ENCODE measurements at regions not wholly inside any gene's neighbourhood (a gene's known extent, or its start where the extent isn't known, plus 50 kb on each side); places are given as distances from the start of the nearest gene placed in this dataset.
"Not testable (repeated sequence)": the region's sequence is repeated elsewhere in the genome, so short reads cannot be mapped to it uniquely, and the experiment has no call there.

DNA sequence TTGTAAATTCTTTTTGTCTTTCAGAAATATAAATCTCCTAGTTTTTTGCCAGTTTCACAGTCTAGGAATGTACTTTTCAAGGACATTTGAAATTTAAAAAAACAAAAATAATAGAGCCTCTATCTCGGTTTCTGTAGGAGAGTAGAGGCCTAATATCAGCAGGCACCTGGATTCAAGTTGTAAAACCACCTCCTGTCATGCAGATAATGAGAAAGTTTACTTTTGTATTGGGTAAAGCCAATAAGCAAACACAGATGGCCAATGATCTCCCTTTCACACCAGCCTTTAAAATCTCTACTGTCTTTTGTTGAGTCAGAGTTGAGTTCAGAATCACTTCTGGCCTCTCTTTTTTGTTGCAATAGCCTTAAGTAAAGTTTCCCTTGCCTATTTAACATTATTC, 1499.9 kb downstream of the PCDH18 start:
- DNase-seq: no peak

DNA sequence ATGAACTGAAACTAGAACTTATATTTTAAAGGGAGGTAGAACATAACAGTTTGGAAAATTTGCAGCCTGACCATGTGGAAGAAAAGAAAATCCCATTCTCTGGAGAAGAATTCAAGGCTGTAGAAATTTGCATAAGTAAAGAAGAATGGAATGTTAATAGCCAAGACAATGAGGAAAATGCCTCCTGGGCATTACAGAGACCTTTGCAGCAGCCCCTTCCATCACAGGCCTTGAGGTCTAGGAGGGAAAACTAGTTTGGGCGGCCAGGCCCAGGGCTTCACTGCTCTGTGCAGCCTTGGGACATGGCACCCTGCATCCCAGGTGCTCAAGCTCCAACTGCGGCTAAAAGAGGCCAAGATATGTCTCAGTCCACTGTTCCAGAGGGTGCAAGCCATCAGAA, 1506.8 kb downstream of the PCDH18 start:
- no peak for DNase-seq

DNA sequence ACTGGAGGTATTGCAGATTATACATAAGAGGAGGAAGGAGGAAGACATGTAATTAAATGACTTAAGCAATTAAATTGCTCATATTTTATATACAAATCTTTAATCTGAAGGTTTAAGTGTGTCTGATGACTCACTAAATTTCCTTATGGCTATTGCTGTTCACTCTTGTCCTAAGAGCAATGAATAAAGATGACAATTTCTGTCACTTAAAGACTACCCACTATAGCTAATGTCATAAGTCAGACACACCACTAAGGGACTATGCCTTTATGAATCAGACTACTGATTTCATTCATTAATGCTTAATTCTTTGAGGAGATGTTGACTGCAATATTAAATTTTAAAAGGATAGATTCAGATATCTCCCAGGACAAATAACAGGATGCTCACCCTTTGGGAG, 1514.7 kb downstream of the PCDH18 start:
- no peak for DNase-seq

DNA sequence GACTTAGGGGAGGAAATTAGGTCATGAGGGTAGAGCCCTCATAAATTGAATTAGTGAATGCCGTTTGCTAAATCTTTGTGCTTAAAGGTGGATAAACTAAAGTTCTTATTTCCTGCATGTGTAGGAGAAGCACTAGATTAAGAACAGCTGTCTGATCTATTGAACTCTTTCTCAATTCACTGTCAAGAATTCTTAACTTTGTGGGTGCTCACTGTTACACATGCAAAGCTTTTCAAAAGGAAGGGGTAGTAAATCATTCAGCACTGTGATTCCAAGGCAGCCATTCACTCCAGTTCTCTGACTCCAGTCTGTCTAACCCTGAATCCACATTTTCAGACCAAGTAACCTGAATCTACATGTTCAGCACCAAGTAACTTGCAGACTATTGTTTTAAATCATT, 1520.1 kb downstream of the PCDH18 start:
- DNase-seq: no peak

DNA sequence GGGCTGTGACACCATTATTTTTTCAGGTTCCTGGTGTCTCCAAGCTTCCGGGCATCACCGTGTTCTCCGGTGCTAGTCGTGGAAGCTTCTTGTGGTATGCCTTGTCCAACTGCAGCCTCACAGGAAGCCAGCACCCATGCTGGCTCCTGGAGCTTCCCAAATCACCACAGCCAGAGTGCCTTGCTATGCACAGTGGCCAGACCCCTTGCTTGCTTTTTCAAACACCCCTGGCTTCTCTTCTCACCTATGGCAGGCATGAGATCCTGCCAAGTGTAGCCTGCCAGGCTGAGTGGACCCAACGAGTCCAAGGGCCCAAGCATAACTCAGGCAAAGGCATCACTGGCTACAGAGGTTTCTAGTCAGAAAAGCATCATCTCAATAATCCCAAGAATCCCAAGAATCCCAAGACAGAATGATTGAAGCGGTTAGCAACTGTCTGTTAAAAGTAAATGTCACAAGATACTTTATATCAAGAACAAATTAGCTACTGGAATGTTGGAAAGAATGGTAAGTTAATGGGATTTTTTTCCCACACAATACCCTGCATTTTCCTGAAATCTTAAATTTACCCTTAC, 1522.9 kb downstream of the PCDH18 start:
- no peak for DNase-seq

DNA sequence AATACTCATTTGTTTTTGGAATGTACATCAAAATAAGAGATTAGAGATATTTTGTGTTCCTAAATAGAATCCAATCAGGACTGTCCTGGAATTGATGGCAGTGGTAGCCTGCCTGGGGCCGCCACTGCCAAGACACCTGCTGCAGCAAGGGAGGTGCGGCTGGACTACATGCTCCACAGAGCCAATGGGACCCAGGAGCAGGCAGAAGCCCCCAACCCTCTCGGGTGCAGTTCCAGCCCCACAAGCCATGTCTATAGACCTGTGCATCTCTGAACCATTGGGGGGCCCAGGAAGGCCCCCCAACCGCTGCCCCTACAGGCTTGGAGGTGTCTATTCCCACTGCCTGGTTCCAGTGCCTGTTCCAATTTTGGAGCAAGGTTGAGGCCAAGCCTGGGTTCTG, 1524.3 kb downstream of the PCDH18 start:
- no peak for DNase-seq

DNA sequence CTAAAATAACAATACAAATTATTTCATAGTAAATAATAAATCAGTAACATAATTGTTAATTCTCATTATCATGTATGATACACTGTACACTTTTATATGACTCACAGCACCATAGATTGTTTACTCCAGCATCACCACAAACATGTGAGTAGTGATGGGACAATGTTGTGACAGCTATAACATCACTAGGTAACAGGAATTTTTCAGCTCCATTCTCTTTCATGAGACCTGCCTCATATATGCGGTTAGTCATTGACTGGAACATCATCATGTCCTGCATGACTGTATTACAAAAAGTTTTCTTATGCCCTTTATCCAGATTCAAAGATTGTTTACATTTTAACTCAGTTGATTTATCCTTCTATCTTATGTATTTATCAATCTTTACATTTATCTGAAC, 1530.0 kb downstream of the PCDH18 start:
- DNase-seq: no peak

DNA sequence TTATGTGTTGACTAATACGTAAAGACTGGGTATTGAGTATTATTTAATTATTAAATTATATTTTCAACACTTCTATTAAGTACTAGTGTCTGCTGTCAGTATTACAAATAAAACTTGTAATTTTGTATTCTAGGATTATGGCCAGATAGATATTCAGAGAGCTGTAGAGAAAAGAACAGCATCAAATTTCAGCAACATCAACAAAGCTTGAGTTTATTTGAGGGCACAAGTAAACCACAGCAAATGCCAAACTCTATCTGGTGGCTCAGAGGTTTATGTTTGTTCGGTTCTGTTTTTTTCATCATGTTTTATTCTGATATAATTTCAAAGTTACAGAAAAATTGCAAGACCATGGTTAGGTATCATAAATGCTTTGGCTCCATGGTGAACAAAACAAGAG, 1530.5 kb downstream of the PCDH18 start:
- DNase-seq: no peak

DNA sequence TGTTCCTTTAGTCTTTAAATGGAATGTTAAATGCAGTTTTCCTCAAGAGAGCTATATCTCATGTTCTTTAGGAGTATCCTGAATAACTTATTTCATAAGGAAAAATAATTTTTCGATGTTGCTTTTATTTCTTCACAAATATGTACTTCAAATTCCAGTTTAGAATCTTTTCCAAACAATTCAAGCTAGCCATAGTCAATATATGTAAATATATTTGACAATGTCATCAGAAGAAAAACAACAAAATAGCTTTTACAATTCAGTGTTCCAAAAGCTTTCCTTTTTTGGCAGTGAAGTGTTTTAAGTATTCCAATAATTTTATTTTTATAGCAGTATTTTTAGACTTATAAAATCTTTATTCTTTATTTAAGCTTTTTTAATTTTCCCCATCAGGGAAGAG, 1532.0 kb downstream of the PCDH18 start:
- DNase-seq: no peak

DNA sequence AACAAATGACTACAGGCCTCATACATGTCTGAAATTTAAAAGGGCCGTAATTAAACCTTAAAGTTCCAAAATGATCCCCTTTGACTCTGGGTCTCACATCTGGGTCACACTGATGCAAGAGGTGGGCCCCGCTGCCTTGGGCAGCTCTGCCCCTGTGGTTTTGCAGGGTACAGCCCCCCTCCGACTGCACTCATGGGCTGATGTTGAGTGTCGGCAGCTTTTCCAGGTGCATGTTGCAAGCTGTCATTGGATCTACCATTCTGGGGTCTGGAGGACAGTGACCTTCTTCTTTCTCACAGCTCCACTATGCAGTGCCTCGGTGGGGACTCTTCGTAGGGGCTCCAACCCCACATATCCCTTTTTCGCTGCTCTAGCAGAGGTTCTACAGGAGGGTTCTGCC, 1537.9 kb downstream of the PCDH18 start:
- no peak for DNase-seq

DNA sequence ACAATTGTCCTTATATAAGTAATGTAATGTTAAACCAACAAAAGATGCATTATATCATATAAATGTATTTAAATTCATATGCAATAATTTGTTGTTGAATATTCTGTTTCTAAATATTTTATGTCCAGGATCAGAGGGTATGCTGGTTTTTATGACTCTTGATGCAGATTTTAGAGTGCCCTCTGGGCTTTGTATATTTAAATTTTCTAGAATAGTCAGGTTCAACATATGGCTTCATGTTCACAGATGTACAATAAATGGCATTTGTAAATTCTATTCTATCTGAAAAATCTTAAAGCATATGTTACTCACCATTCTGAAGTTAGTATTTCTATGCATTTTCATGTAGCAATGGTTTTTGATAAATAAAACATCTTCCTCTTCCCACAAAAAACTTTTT, 1555.4 kb downstream of the PCDH18 start:
- no peak for DNase-seq

DNA sequence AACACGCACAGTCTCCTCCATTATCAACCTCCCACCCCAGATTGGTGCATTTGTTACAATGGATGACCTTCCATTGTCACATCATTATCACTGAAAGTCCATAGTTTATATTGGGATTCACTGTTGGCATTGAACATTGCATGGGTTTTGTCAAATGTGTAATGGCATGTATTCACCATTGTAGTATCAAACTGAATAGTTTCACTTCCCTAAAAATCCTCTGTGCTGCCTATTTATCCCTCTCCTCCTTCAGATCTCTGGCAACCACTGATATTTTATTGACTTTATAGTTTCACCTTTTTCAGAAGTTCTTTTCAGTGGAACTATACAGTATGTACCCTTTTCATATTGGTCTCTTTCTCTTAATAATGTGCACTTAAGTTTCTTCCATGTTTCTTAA, 1565.4 kb downstream of the PCDH18 start:
- DNase-seq: no peak

DNA sequence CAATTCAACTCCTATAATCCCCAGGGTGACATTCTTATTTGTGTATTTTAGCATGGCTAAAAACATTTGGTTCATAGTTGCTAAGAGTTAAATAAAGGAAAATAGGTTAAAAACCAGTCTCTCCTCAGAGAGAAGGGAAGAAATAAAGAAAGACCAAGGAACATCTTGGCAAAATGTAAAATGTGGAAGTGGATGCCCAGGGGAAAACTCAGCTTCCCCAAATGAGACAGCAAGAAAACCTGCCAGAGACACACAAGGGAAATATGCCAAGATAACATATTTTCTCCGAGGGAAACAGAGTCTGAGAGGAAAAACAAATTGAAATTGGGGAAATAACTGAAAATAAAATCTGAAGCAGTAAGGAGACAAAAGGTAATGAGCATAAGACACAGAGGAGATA, 1569.3 kb downstream of the PCDH18 start:
- no peak for DNase-seq

DNA sequence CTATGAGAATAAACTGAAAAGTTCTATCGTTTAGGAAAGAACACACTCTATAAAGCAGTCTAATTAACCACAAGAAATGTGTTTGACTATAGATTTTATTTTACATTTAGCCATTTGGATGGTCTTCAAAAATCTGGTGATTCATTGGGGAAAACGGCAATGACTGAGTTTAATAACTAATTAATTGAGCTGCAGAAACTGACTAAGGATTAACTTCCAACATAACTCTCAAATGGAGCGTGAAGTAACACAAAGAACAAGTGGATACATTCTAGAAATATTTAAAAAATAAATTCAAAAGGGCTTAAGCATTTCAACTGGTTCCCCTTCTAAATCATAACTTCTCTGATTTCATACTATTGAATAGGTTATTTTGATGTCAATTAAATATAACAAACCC, 1582.4 kb downstream of the PCDH18 start:
- no peak for DNase-seq

DNA sequence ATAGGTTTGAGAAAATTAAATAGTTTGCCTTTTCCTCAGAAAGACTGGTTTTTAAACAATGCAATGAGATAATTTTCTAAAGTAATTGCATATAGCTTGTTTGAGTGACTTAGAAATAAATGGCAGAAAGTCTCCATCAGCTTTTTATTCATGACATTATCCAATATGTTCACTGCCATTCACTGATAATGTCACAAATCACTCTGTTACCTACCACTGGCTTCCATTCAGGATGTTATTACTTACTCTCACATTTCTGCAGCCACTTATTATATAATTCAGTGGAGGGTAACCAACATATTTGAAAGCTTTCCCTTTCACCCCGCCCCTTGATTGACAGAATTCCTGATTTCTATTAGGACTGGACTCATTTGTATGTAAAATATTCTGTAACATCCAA, 1583.5 kb downstream of the PCDH18 start:
- no peak for DNase-seq

DNA sequence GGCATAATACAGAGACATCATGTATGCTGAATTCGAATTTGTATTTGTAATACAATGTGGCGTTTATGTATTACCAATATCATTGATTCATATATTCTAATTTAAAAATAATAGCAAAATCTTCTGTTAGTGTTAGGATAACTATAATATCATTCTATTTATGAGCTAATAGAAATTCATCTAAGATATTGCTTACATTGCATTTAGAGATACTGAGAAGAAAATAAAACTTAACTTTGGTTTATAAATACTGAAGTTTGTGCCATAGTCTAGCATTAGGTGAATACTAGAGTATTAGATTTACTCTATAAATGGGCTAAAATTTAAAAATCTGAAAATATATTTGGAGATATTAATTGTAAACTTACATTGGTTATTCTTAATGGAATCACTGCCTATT, 1590.6 kb downstream of the PCDH18 start:
- DNase-seq: no peak

DNA sequence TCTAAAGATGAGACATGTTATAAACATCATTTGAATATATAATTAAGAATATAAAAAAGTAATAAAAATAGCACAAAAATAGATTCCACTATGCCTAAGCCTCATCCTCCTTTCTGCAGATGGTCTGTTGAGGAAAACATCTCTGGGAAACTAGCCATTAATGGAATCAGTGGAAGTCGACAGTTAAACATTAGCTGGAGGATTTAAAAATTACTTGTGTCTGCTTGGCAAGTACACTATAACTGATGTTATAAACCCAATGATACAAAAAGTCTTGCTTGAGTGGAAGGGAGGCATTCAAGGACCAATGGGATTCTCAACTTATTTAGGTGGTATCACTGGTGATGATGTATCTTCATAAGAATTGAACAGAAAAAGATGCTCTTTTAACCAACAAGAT, 1598.3 kb downstream of the PCDH18 start:
- DNase-seq: no peak

DNA sequence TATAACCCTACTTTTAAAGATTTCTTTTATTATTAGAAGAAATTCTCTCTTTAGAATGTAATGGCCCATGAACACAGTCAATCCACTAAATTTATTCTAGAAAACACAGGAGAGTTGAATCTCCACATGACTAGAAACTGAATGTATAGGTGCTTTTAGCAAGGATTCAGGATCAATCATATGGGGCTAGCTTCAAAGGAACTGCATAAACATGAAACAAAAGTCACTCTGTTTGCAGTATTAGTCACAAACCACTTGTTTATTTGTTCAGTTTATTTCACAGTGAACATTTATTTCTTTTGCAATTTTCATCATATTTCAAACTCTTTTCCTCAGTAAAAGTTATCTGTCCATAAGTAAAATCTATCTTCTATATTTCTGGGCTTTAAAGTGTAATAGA, 1604.6 kb downstream of the PCDH18 start:
- DNase-seq: no peak

DNA sequence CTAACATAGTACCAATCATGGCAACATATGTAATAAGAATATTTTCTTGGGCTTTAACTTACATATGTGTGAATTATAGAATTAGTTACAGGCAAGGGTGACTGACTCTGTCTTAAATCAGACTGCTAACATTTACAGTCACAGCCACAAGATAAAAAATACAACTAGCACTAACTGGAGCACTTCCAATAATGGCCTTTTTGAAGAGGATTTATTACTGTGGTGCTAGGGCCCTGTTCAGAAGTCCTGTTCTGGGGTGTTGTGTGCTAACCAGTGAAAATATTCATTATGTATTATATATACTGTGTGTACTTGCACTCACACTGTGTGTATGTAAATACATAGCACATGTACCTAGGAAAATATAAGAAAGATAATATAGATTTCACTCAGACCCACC, 1611.2 kb downstream of the PCDH18 start:
- no peak for DNase-seq

DNA sequence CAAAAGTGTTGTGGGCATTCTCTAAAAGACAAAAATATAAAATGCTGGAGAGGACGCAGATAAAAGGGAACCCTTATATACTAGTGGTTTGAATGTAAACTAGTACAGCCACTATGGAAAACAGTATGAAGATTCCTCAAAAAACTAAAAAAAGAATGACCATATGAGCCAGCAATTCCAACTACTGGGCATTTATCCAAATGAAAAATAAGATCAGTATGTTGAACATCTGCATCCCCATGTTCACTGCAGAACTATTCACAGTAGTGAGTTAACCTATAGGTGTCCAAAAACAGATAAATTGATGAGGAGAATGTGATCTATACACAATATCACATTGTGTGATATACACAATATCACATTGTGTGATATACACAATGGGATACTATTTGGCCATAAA, 1615.3 kb downstream of the PCDH18 start:
- no peak for DNase-seq

DNA sequence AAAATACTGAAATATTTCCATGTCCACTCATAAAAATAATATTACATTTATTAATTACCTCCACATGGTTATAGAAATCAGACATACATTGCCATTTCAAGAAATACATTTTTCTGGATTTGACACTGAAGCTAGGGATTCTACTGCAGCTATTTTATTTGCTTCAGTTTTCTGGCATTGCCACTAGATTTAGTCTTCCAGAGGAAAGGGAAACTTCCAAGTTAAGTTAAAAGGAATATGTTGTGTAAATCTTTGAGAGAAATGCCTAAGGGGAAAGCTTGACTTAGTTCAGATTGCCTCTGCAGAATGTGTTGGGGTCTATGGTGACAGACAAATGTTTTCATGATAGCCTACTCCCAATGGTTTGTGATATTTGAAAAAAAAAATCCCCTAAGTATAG, 1631.3 kb downstream of the PCDH18 start:
- no peak for DNase-seq

DNA sequence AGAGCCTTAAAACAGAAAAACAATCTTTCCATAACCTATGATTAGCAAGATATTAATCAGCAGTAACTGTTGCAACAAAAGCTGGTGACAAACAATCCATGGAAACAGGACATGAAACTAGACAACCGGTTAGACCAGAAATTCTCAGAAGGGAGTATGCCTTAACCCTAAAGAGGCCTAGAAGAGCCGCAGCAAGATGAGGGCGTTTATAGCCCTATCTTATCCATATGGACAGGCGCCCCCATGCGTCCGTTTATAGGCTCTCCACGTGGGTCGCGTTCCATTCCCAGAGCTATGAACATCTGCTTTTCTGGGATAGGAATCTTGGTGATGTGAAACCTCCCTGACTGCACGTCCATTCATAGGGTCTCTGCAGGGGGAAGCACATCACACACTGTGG, 1662.7 kb upstream of the PABPC4L start:
- not testable (repeated sequence) for DNase-seq

DNA sequence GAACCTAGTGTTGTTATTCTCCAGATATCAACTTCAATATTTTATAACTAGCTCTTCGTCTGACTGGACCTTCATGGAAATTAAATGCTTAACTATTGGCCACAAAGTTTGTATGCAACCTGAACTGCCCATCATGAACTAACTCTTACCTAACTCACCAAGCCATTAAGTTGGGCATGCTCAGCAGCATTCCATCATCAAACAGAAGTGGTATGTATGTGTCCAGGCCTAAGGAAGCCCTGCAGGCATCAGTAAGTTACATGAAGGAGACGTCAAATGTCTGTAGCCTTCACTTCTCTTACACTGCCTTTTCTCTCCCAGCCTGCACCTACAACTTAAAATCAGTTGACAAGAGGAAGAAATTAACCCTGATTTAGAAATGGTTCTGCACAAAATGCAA, 1639.2 kb upstream of the PABPC4L start:
- no peak for DNase-seq

DNA sequence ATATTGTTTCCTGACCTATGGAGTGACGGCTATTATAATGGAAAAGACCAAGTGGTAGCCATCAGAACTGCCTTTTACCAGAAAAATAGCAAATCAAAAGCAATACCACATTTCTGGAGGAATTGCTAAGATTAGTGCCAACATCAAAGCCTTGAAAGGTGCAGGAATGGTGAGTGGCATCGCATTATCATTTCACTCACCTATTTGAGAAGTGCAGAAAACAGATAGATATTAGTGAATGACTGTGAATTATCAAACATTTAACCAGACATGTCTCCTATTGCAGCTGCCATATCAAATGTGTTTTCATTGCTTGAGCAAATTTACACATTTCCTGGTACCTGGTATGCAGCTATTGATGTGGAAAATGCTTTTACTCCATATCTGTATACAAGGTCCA, 1638.1 kb upstream of the PABPC4L start:
- no peak for DNase-seq

DNA sequence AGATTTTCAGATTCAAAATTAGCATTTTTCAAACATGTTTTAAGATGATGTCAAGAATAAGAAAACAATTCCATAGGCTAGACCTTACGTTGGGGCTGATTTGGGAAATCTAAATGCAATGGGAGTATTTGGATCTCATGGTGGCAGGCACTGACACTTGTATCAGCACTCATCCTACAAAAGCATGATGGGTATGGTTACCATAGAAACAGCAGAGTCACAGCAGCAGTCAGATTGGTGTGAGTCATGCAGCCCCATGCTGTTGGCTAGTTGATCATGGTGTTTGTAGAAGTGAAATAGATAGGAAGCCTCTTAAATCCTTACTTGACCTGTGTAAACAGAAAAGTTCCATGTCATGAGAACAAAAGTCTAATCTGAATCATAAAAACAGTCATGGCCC, 1637.3 kb upstream of the PABPC4L start:
- peak; percentile 2 for DNase-seq

DNA sequence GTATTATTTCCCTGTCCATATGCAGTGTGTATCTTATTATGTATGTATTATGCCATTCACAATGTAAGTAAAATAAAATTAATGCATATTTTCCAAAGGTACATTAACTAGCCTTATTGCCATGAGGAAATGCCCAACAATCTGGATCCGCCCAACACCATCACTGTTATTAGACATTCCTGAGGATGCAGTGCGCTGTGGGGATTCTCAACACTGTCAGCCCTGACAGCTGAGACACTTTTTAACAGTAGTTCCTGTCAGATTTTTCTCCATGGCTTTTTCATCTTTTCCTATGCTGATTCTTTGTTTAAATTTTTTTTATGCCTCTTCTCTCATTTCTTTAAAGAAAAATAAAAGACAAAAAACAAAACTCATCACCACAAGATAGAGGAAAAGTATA, 1632.9 kb upstream of the PABPC4L start:
- DNase-seq: no peak

Measured in occipital lobe (tissue), 1 donor.